Mucosa of rectum (tissue), 2 donors: ENCODE measurements at regions not wholly inside any gene's neighbourhood (a gene's known extent, or its start where the extent isn't known, plus 50 kb on each side); places are given as distances from the start of the nearest gene placed in this dataset.

ENCODE experiments used
- H3K27ac ChIP-seq, 2 donors: one replicate each; pipeline ENCODE4 v1.7.0; 2013; ENCODE audit warnings: inconsistent platforms in 2 of 2, low read depth in 2 of 2, low read length in 2 of 2
- H3K27me3 ChIP-seq, 2 donors: one replicate each; pipeline ENCODE4 v1.7.0; 2013; ENCODE audit warnings: low read length in 2 of 2; ENCODE audit not compliant: control insufficient read depth in 2 of 2, insufficient read depth in 2 of 2
- H3K36me3 ChIP-seq, 2 donors: one replicate each; pipeline ENCODE4 v1.7.0; 2013; ENCODE audit warnings: low read length in 2 of 2; ENCODE audit not compliant: control insufficient read depth in 2 of 2, insufficient read depth in 2 of 2
- H3K4me1 ChIP-seq, 2 donors: one replicate each; pipeline ENCODE4 v1.7.0; 2013; ENCODE audit warnings: low read length in 2 of 2, mild to moderate bottlenecking in 1 of 2; ENCODE audit not compliant: control insufficient read depth in 2 of 2, insufficient read depth in 2 of 2
- H3K4me3 ChIP-seq, 2 donors: one replicate each; pipeline ENCODE4 v1.7.0; 2013; ENCODE audit warnings: low read length in 2 of 2
- H3K9ac ChIP-seq, 2 donors: one replicate each; pipeline ENCODE4 v1.7.0; 2013; ENCODE audit warnings: low read length in 2 of 2, low read depth in 1 of 2, mild to moderate bottlenecking in 1 of 2
- H3K9me3 ChIP-seq, 2 donors: one replicate each; pipeline ENCODE4 v1.7.0; 2013; ENCODE audit warnings: low read length in 2 of 2; ENCODE audit not compliant: control insufficient read depth in 2 of 2
- donor health status: healthy.
- donor health status: Normal muscosa, but diverticular disease.

DNA sequence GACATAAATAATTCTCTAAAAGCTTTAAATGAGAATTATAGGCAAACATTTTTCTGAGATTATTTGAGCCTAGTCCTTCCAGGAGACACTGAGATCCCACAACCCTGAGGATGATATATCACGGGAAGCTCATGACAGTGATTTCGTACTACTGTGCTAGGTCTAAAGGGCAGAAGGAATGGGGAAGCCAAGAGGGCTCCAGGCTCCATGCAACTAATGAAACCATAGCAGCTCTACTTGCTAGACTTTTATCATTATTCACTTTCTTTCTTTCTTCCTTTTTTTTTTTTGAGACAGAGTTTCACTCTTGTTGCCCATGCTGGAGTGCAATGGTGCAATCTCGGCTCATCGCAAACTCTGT is 57.3 kb upstream of the SGK1 start:
- H3K4me3 ChIP-seq: no peak overlapping the region
- H3K36me3 ChIP-seq: no peaks in the 10 kb centered on the region
- peaks cover 3 to 15% of the 10 kb centered on the region in 2 donors for H3K4me1 ChIP-seq
- H3K9me3 ChIP-seq: no peaks in the 10 kb centered on the region
- H3K27ac ChIP-seq: no peak overlapping the region
- no peaks in the 10 kb centered on the region for H3K27me3 ChIP-seq
- H3K9ac ChIP-seq: no peak overlapping the region

DNA sequence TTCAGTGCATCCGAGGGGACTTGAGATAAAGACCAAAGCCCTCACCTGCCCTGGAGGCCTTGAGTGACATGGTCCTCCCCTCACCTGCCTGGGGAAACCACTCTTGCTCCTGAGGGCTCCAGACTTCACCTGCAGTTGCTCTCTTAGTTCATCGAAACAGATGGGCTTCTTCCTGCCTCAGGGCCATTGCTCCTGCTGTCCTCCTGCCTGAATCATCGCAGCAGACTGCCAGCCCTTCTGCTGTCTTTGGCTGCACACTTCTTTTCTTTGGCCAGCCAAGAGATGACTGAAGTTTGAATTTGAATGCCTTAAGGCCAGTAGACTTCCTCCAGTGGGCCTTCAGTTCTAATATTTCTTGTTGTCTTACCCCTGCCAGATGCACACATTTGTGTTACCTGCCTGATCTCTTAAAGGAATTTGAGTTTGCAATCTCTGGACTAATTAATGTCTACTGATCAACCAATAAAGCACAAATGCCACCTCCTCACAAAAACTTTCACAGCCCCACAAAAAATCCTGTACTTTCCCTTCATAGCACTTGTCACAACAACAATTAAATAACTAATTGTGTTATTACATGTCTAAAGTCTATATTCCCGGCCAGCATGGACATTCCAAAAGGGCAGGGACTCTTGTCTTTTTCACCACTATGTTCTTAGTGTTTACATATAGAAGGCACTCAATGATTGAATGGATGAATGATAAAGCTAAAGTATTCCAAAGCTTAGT is 56.7 kb upstream of the SGK1 start:
- peak overlapping the region in 1 of 2 donors; percentile 7 for H3K27ac ChIP-seq
- no peaks in the 10 kb centered on the region for H3K9me3 ChIP-seq

DNA sequence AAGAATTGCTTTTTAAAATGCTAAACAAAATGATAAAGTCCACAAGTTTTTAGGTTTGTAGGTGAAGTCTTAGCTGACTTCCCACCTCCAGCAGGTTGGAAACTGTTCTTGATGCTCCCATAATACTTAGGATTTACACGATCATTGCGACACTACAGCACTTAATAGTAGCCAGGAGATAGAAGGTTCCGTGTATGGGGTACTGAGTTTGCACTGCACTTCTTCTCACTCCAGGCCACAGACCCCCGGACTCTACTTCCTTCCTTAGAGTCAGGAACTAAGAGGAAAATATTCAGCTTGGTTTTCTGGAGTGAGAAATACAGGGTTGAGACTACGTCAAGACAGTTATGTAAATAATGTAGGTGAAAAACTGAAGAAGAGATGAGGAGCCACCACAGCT is 56.1 kb upstream of the SGK1 start:
- Histone ChIP-seq H3K4me1 (peaks cover 7 to 10% of the 10 kb centered on the region in 2 donors), H3K9me3 (no peaks in the 10 kb centered on the region), H3K36me3 (no peaks in the 10 kb centered on the region), H3K4me3 (no peak overlapping the region), H3K27me3 (no peaks in the 10 kb centered on the region), H3K9ac (no peak overlapping the region), H3K27ac (peak overlapping the region in 1 of 2 donors; percentile 7)

More for the DNA sequence above, 56.7 kb upstream of the SGK1 start:
- Histone ChIP-seq H3K4me3 (no peak overlapping the region), H3K36me3 (no peaks in the 10 kb centered on the region), H3K27me3 (no peaks in the 10 kb centered on the region), H3K9ac (no peak overlapping the region), H3K4me1 (peaks cover 3 to 13% of the 10 kb centered on the region in 2 donors)

DNA sequence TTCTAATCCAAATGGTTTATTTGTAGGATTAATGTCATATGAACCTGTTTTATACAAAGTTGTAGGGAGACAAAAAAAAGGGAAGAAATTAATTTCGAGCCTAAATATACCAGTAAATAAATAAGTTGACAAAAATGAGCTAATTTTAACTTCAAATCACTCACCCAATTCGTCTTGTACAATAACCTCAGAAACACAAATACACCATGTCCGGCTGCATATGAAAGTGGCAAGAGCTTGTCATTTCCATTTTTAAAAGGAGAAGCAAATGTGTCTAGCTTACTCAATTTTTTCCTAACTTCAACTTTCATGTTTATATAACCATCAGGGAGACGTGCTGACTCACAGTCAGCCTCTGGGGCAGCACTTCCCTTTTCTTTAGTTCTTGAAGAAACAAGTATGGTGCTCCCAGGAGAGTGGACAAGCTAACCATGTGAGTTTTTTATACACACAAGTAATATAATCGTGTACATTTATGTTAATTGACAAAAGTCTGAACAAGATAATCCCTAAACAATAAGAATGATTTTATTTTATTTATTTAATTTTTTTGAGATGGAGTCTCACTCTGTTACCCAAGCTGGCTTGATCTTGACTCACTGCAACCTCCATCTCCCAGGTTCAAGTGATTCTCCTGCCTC is 55.5 kb upstream of the SGK1 start:
- Histone ChIP-seq H3K9ac (no peak overlapping the region), H3K4me1 (peaks cover 4 to 8% of the 10 kb centered on the region in 2 donors), H3K27ac (peak overlapping the region; percentile 21 to 65), H3K4me3 (no peak overlapping the region), H3K9me3 (no peaks in the 10 kb centered on the region), H3K27me3 (no peaks in the 10 kb centered on the region), H3K36me3 (no peaks in the 10 kb centered on the region)

DNA sequence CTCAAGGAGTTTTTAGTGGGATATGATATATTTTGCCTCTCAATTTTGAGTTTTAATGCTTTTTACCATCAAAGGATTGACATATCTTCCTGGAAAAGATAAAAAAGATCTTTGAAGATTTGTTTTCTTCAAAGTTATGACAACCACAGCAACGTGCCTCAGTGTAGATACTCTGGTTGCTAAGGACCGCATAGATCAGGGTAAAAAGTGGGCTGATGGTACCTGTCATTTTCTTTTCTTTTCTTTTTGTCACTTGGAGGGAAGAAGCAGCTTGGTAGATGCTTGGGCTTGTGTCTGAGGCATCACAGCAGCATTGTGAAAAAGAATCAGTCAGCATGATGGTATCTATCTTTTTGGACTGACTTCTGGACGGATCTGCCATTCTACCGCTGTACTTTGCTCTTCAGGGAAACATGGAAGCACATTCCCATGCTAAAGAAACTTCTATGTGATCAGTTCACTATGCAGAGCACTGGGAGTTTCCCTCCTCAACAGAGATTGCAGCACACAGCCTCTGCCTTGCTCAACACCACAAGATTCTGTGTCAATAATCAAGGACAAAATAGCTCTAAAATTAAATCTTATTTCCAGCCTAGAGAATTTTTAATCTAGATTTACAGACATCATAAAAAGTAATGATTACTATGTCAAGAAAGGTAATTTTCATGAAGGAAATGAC is 54.8 kb upstream of the SGK1 start:
- H3K36me3 ChIP-seq: no peaks in the 10 kb centered on the region
- H3K9ac ChIP-seq: no peak overlapping the region
- peak overlapping the region; percentile 38 to 65 for H3K27ac ChIP-seq
- H3K4me3 ChIP-seq: no peak overlapping the region
- H3K9me3 ChIP-seq: no peaks in the 10 kb centered on the region
- H3K4me1 ChIP-seq: peaks cover 4 to 8% of the 10 kb centered on the region in 2 donors
- H3K27me3 ChIP-seq: no peaks in the 10 kb centered on the region

DNA sequence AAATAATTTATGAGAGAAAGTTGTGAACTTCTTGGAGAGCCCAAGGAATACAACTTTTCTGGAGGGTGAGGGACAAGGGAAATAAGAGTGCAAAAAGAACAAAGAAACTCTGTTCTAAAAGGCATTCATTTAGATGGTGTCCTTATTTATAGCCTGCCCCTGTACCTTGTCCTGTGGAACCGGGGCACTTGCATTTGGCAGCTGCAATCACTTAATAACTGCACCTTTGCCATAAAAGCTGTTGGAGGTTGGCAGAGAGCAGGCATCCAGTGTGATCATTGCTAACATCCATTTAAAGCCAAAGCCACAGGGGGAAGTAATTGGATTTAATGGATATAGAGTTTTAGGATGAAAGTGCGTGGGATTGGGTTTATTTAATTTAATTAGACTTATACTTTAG is 50.8 kb upstream of the SGK1 start:
- H3K4me1 ChIP-seq: peaks cover 4 to 8% of the 10 kb centered on the region in 2 donors

More for the DNA sequence above, 50.8 kb upstream of the SGK1 start:
- Histone ChIP-seq H3K4me3 (no peak overlapping the region), H3K27ac (no peak overlapping the region), H3K9ac (no peak overlapping the region), H3K27me3 (no peaks in the 10 kb centered on the region), H3K36me3 (no peaks in the 10 kb centered on the region), H3K9me3 (no peaks in the 10 kb centered on the region)
